AG04449 (cell line): ENCODE measurements at regions not wholly inside any gene's neighbourhood (a gene's known extent, or its start where the extent isn't known, plus 50 kb on each side); places are given as distances from the start of the nearest gene placed in this dataset.

Experiments used
- CTCF ChIA-PET: fragments of 350-600 bp; formaldehyde crosslinking; extraction: SDS; loops from one replicate; lab custom pipeline; 2021; ENCODE audit warnings: antibody characterized with exemption; lab: Yijun Ruan, JAX
- POLR2A ChIA-PET: fragments of 400-600, 350-600 bp; formaldehyde crosslinking; extraction: SDS; loops from one replicate; lab custom pipeline; 2020; ENCODE audit warnings: antibody characterized with exemption, inconsistent platforms; lab: Yijun Ruan, JAX
- DNase-seq: peaks from one replicate; pipeline ENCODE4 v3.0.0-alpha.2; 2010; ENCODE audit warnings: low read depth, low spot score
- H3K4me3 ChIP-seq: 2 replicates; pipeline ENCODE4 v1.5.1; 2011; ENCODE audit warnings: low read depth, mild to moderate bottlenecking, control low read depth, low read length
- TF ChIP-seq, protein P1 (sequence below): IDR thresholded peaks from one replicate; pipeline ENCODE4 v1.5.1; 2011; ENCODE audit warnings: mild to moderate bottlenecking, moderate library complexity, low read length, control low read depth, inconsistent platforms; ENCODE audit not compliant: insufficient read depth; ENCODE audit errors: missing control alignments

GRCh38 chr5:176740702-176741496, 69.5 kb upstream of the UNC5A start:
- POLR2A ChIA-PET, result no interaction called here
- CTCF ChIA-PET, result no interaction called here
- DNase-seq, result no peak
- H3K4me3 ChIP-seq, result no peak overlapping the region
- TF ChIP-seq, protein P1, sequence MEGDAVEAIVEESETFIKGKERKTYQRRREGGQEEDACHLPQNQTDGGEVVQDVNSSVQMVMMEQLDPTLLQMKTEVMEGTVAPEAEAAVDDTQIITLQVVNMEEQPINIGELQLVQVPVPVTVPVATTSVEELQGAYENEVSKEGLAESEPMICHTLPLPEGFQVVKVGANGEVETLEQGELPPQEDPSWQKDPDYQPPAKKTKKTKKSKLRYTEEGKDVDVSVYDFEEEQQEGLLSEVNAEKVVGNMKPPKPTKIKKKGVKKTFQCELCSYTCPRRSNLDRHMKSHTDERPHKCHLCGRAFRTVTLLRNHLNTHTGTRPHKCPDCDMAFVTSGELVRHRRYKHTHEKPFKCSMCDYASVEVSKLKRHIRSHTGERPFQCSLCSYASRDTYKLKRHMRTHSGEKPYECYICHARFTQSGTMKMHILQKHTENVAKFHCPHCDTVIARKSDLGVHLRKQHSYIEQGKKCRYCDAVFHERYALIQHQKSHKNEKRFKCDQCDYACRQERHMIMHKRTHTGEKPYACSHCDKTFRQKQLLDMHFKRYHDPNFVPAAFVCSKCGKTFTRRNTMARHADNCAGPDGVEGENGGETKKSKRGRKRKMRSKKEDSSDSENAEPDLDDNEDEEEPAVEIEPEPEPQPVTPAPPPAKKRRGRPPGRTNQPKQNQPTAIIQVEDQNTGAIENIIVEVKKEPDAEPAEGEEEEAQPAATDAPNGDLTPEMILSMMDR, result no peak

DNA sequence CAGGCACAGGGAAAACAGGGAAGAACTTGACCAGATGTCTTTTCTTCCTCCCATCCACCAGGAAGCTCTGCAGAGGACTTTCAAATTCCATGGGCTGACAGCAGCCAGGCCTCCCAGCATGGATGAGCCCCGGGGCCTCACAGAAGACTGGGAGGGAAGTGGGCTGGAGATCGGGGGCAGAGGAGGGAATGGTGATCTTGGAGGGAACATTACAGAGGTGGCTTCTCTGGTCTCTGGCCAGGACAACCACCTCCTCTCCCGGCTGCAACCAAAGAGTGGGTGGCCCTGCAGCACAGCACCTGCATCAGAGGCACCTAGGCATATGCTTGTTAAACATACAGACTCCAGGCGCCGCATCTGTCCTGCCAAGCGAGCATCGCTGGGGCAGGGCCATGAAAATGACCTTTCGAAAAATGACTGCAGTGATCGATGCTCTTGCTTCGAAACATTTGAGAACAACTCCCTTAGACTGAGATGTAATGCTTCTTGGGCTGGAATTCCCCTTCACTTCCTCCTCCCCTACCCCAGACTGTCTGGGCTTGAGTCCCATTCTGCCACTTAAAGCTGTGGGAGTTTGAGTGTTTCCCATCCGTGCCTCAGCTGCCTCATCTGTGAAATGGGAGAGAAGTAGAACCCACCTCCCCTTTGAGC, 68.7 kb upstream of the UNC5A start:
- no peak overlapping the region for H3K4me3 ChIP-seq
- DNase-seq, result no peak
- CTCF ChIA-PET, result interaction anchor here (1.1 kb wide), 1 partner anchor 81 kb away, joined by 3 read pairs; no protein-coding TSS in a partner anchor
- POLR2A ChIA-PET, result no interaction called here
- TF ChIP-seq, protein P1, result no peak

DNA sequence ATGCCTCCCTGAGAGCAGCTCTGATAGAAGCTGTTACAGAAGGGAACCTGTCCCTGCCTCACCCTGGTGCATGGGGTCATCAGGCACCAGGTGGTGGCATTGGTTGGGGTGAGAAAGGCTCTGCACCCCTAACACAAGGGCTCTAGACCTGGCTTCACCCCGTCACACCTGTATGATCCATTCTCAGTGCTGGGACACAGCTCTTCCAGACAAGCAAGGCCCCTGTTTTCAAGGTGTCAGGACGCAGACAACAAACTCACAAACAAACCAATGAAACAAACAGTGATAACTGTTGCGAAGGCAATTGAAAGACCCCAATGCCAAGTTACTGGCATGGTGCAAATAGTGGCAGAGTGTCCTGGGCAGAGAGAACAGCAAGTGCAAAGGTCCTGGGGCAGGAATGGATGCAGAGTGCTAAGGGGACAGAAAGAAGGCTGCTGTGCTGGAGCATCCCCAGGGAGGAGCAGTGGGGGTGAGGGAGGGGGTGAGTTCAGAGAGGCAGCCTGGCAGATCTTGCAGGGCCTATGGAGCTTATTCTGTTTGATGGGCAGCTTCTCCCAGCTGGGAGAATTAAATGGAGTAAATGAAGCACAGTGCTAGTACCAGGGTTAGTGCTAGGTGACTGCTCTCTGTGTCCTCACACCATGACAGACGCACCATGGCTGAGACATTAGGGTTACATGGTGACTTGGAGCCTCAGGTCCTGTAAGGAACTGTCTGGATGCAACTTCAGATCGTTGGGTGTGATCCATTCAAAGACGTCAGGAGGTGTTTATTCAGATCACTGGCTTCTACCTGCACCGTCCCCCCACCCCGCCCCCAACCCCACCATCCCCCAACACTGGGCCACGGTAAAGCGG, 67.9 kb upstream of the UNC5A start:
- DNase-seq, result no peak
- H3K4me3 ChIP-seq, result no peak overlapping the region
- POLR2A ChIA-PET, result no interaction called here
- TF ChIP-seq, protein P1, result no peak
- CTCF ChIA-PET, result interaction anchor here (1.1 kb wide), 1 partner anchor 82 kb away, joined by 3 read pairs; no protein-coding TSS in a partner anchor

DNA sequence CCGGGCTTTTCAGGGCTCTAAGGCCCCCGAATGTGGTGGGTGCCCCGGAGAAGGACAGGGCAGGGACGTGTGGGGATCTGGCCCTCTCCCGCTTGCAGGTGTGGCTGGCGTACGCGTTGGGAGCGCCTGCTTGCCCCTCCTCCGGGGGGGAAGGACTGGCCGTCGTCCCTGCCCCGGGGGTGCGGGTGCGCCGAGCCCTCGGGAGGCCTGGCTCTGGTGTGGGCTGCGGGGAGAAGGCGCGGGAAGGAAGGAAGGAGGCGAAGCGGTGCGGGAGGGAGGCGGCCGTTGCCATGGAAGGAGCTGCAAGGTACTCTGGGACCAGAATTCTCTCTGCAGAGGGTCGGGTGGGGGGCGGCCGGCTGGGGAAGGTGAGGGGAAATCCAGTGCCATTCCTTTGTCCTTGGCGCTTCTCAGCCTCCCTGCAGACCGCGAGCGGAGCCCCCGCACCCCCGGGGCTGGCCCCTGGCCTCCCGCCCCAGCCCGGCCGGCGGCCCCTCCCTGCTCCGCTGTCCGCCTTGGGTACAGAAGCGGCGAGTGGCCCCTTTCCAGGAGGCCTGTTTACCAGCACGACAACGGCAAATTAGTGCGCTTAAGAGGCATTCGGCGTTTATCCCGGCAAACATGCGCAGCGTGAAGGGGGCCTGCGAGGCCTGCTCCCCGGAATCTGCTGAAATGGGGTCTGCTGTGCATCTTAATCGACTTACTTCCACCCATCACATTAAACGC, 67.1 kb upstream of the UNC5A start:
- ChIA-PET CTCF (no interaction called here), POLR2A (no interaction called here)
- no peak overlapping the region for H3K4me3 ChIP-seq
- TF ChIP-seq, protein P1, result no peak
- DNase-seq, result no peak

DNA sequence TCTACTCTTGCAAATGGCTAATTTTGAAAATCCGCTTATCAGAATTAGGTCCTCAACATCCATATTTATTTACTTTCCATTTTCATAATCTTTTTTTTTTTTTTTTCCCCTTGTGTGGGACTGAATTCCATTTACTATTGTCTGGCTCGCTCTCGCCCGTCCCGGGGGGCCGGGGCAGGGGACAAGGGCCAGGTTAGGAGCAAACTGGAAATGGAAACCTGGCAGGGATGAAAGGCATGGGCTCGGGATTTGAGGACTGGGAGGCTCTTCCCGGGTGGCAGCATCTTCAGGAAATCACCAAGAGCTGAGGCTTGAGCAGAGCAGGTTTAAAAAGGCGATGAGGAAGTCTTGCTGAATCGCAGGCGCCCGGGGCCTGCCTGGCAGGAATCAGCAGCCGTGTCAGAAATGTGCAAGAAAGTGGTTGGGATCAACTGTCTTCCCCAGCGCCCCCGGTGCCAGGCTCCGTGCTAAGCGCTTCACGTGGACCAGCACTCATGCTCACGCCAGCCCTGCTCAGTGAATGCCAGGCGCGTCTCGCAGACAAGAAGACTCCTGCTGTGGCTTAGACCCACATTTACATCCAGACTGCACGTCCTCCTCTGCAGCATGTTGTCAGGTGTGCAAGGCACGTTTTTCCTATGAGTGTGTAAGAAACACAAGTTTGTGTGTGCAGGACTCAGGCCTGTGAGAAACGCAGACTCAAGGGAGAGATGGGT, 66.3 kb upstream of the UNC5A start:
- ChIA-PET CTCF (no interaction called here), POLR2A (no interaction called here)
- no peak overlapping the region for H3K4me3 ChIP-seq
- TF ChIP-seq, protein P1, result no peak
- DNase-seq, result no peak
